ENCODE measurements at regions not wholly inside any gene's neighbourhood (a gene's known extent, or its start where the extent isn't known, plus 50 kb on each side); places are given as distances from the start of the nearest gene placed in this dataset.
A peak's percentile ranks its signal among the peaks of the same experiment; 100 is the strongest.

- Histone ChIP-seq H3K4me1 (no peaks in the 10 kb centered on the region), H3K36me3 (no peaks in the 10 kb centered on the region), H3K9me3 (replicated peaks) (no peaks in the 10 kb centered on the region), H3K27me3 (no peaks in the 10 kb centered on the region), H3K4me3 (no peak overlapping the region), H3K27ac (no peak overlapping the region)
- no peak for DNase-seq
These were observed 346.6 kb upstream of the KCNH7 start for GRCh38 chr2:163185160-163185559.

- Histone ChIP-seq H3K27ac (no peak overlapping the region), H3K36me3 (no peaks in the 10 kb centered on the region), H3K4me1 (no peaks in the 10 kb centered on the region), H3K4me3 (no peak overlapping the region), H3K9me3 (replicated peaks) (no peaks in the 10 kb centered on the region), H3K27me3 (no peaks in the 10 kb centered on the region)
- peak in 1 of 2 experiments; percentile 23 for DNase-seq
These were observed 344.3 kb upstream of the KCNH7 start for GRCh38 chr2:163182764-163183354.

- no peak for DNase-seq
- no peak overlapping the region for H3K4me3 ChIP-seq
These were observed 339.0 kb upstream of the KCNH7 start for GRCh38 chr2:163177592-163177991.

GRCh38 chr2:163175294-163175693 lies 336.7 kb upstream of the KCNH7 start:
- Histone ChIP-seq H3K9me3 (replicated peaks) (no peaks in the 10 kb centered on the region), H3K36me3 (no peaks in the 10 kb centered on the region), H3K27ac (no peak overlapping the region), H3K27me3 (no peaks in the 10 kb centered on the region; the same call in 1 of the 2 replicates), H3K4me1 (no peaks in the 10 kb centered on the region), H3K4me3 (no peak overlapping the region)
- no peak for DNase-seq

More at GRCh38 chr2:163177592-163177991, 339.0 kb upstream of the KCNH7 start:
- H3K9me3 ChIP-seq (replicated peaks), result no peaks in the 10 kb centered on the region
- H3K36me3 ChIP-seq, result no peaks in the 10 kb centered on the region
- no peaks in the 10 kb centered on the region; the same call in 1 of the 2 replicates for H3K27me3 ChIP-seq
- no peak overlapping the region for H3K27ac ChIP-seq
- no peaks in the 10 kb centered on the region for H3K4me1 ChIP-seq

GRCh38 chr2:163173591-163173990 lies 335.0 kb upstream of the KCNH7 start:
- Histone ChIP-seq H3K27me3 (no peaks in the 10 kb centered on the region; the same call in 1 of the 2 replicates), H3K4me1 (no peaks in the 10 kb centered on the region), H3K27ac (no peak overlapping the region), H3K36me3 (no peaks in the 10 kb centered on the region), H3K4me3 (no peak overlapping the region), H3K9me3 (replicated peaks) (no peaks in the 10 kb centered on the region)
- no peak for DNase-seq

- Histone ChIP-seq H3K27ac (no peak overlapping the region), H3K27me3 (no peaks in the 10 kb centered on the region; the same call in 1 of the 2 replicates), H3K4me1 (no peaks in the 10 kb centered on the region), H3K36me3 (no peaks in the 10 kb centered on the region), H3K4me3 (no peak overlapping the region), H3K9me3 (replicated peaks) (no peaks in the 10 kb centered on the region)
- no peak for DNase-seq
These were observed 333.4 kb upstream of the KCNH7 start for GRCh38 chr2:163171786-163172530.

- H3K27ac ChIP-seq, result no peak overlapping the region
- no peak for DNase-seq
These were observed 319.4 kb upstream of the KCNH7 start for GRCh38 chr2:163157891-163158496.

GRCh38 chr2:163157411-163157810 lies 318.8 kb upstream of the KCNH7 start:
- DNase-seq, result no peak
- no peaks in the 10 kb centered on the region for H3K4me1 ChIP-seq
- H3K4me3 ChIP-seq, result no peak overlapping the region
- H3K36me3 ChIP-seq, result no peaks in the 10 kb centered on the region
- no peaks in the 10 kb centered on the region for H3K27me3 ChIP-seq
- H3K9me3 ChIP-seq (replicated peaks), result no peaks in the 10 kb centered on the region
- no peak overlapping the region for H3K27ac ChIP-seq

More at GRCh38 chr2:163157891-163158496, 319.4 kb upstream of the KCNH7 start:
- Histone ChIP-seq H3K36me3 (no peaks in the 10 kb centered on the region), H3K27me3 (no peaks in the 10 kb centered on the region), H3K4me1 (no peaks in the 10 kb centered on the region), H3K9me3 (replicated peaks) (no peaks in the 10 kb centered on the region), H3K4me3 (no peak overlapping the region)

GRCh38 chr2:163155925-163156324 lies 317.4 kb upstream of the KCNH7 start:
- Histone ChIP-seq H3K9me3 (replicated peaks) (no peaks in the 10 kb centered on the region), H3K36me3 (no peaks in the 10 kb centered on the region), H3K27me3 (no peaks in the 10 kb centered on the region), H3K4me3 (no peak overlapping the region), H3K27ac (no peak overlapping the region), H3K4me1 (no peaks in the 10 kb centered on the region)
- DNase-seq, result no peak

GRCh38 chr2:163155279-163155883 lies 316.8 kb upstream of the KCNH7 start:
- Histone ChIP-seq H3K4me3 (no peak overlapping the region), H3K36me3 (no peaks in the 10 kb centered on the region), H3K9me3 (replicated peaks) (no peaks in the 10 kb centered on the region), H3K27ac (no peak overlapping the region), H3K4me1 (no peaks in the 10 kb centered on the region), H3K27me3 (no peaks in the 10 kb centered on the region)
- DNase-seq, result peak in 1 of 2 experiments; percentile 54

- Histone ChIP-seq H3K27ac (no peak overlapping the region), H3K27me3 (no peaks in the 10 kb centered on the region)
These were observed 304.1 kb upstream of the KCNH7 start for GRCh38 chr2:163142618-163143017.

GRCh38 chr2:163138947-163139346 lies 300.4 kb upstream of the KCNH7 start:
- no peaks in the 10 kb centered on the region for H3K27me3 ChIP-seq
- no peak overlapping the region for H3K4me3 ChIP-seq
- H3K36me3 ChIP-seq, result no peaks in the 10 kb centered on the region
- no peak overlapping the region for H3K27ac ChIP-seq
- H3K9me3 ChIP-seq (replicated peaks), result no peaks in the 10 kb centered on the region
- no peak for DNase-seq
- no peaks in the 10 kb centered on the region for H3K4me1 ChIP-seq

More at GRCh38 chr2:163142618-163143017, 304.1 kb upstream of the KCNH7 start:
- Histone ChIP-seq H3K4me3 (no peak overlapping the region), H3K36me3 (no peaks in the 10 kb centered on the region), H3K4me1 (no peaks in the 10 kb centered on the region), H3K9me3 (replicated peaks) (peaks cover 3% of the 10 kb centered on the region; the same call in 1 of the 2 replicates)
- DNase-seq, result no peak

GRCh38 chr2:163135256-163135655 lies 296.7 kb upstream of the KCNH7 start:
- no peak overlapping the region for H3K4me3 ChIP-seq
- no peaks in the 10 kb centered on the region for H3K36me3 ChIP-seq
- DNase-seq, result no peak
- H3K4me1 ChIP-seq, result no peaks in the 10 kb centered on the region
- H3K27me3 ChIP-seq, result no peaks in the 10 kb centered on the region
- H3K27ac ChIP-seq, result no peak overlapping the region
- no peaks in the 10 kb centered on the region for H3K9me3 ChIP-seq (replicated peaks)

GRCh38 chr2:163133602-163134001 lies 295.0 kb upstream of the KCNH7 start:
- H3K27ac ChIP-seq, result no peak overlapping the region
- no peaks in the 10 kb centered on the region for H3K27me3 ChIP-seq
- no peaks in the 10 kb centered on the region for H3K36me3 ChIP-seq
- DNase-seq, result no peak
- no peak overlapping the region for H3K4me3 ChIP-seq
- H3K4me1 ChIP-seq, result no peaks in the 10 kb centered on the region
- H3K9me3 ChIP-seq (replicated peaks), result no peaks in the 10 kb centered on the region

- H3K27me3 ChIP-seq, result no peaks in the 10 kb centered on the region
- H3K4me3 ChIP-seq, result no peak overlapping the region
- H3K27ac ChIP-seq, result no peak overlapping the region
- peak in 1 of 2 experiments; percentile 20 for DNase-seq
- no peaks in the 10 kb centered on the region for H3K9me3 ChIP-seq (replicated peaks)
- no peaks in the 10 kb centered on the region for H3K36me3 ChIP-seq
- no peaks in the 10 kb centered on the region for H3K4me1 ChIP-seq
These were observed 294.3 kb upstream of the KCNH7 start for GRCh38 chr2:163132850-163133249.

Measured in SJCRH30 (cell line).